ENCODE measurements at regions not wholly inside any gene's neighbourhood (a gene's known extent, or its start where the extent isn't known, plus 50 kb on each side); places are given as distances from the start of the nearest gene placed in this dataset.
"Not testable (repeated sequence)": the region's sequence is repeated elsewhere in the genome, so short reads cannot be mapped to it uniquely, and the experiment has no call there.

DNA sequence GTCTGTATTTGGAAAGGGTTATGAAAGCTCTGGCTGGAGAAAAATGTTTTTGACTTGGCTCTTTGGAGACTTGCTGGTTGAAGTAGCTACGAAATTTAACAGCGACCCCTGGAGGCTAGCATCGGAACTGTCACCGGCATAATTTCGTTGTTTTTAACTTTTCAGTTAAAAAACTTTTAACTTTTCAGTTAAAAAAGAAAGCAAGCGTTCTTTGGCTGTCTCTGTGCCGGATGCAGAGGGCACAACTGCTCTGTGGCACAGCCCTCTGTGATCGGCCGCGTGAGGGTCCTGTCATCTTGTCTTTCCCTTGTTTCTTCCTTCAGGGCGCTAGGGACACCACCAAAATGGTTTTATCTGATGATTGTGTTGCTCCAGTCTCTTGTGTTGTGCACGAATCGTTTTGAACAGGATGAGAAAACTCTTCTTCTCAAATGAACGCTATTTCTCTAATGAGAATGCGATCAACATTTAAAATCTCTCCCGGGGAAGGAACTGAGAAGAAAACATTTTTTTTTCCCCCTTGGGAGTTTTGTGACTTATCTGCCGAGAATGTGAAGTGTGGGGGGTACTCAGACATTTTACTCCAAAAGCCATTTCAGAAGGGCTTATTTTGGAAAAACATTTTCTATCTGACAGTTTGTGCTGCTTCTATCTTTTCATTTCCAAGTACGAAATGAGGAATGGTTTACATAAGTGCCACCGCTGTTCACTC is 57.1 kb downstream of the ADCYAP1 start:
- Histone ChIP-seq H3K4me3 (ENCODE audit: insufficient read depth, low read depth, low read length) (0 out of 2 replicates have a peak overlapping the region, but pooled peaks have one; percentile 16), H3K27me3 (ENCODE audit: control insufficient read depth, insufficient read depth, low read length) (no peaks in the 10 kb centered on the region), H3K36me3 (replicated peaks; ENCODE audit: control insufficient read depth, insufficient read depth, low read length) (no peaks in the 10 kb centered on the region)
- peak; percentile 24 for DNase-seq

- DNase-seq, result no peak
- H3K36me3 ChIP-seq (replicated peaks; ENCODE audit: control insufficient read depth, insufficient read depth, low read length), result no peaks in the 10 kb centered on the region
- no peak overlapping the region for H3K4me3 ChIP-seq (ENCODE audit: insufficient read depth, low read depth, low read length)
- H3K27me3 ChIP-seq (ENCODE audit: control insufficient read depth, insufficient read depth, low read length), result no peaks in the 10 kb centered on the region; the same call in 1 of the 2 replicates
Measured at GRCh38 chr18:963276-963675, 58.6 kb downstream of the ADCYAP1 start.

DNA sequence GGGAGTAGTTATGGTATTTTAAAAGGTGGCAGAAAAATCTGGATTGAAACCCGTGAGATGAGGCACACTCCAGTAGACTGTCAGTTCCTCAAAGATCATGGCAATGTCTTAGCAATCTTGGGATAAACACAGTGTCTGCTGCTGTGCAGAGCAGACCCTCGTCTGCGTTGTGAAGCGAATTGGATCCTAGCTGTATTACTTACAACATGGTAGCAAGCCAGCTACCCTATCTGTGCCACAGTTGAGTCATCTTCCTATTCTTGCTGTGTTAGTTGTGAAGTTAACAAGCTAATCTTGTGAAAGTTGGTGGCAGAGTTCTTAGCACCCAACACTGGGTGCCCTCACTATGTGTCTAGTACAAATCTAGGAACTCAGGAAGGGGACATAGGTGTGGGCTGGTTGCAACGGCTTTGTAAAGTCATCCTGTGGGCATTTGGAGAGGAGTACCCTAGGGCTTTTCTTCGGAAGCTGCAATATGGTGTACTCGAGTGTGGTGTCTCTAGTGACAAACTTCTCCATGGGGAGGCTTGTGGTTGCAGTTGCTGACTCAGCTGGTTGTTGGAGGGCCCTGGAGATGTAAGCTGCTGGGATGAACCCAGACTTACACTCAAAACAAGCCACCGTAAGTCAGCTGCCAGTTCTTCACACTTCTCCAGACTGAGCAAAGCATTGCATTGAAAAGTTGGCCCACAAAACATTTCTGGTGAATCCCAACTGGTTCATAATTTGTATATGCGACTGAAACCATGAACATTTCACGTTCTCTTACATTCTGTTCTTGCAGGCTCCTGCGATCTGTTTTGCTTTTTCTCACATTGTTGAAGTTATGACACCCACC is 61.5 kb downstream of the ADCYAP1 start:
- no peaks in the 10 kb centered on the region for H3K36me3 ChIP-seq (replicated peaks; ENCODE audit: control insufficient read depth, insufficient read depth, low read length)
- H3K4me3 ChIP-seq (ENCODE audit: insufficient read depth, low read depth, low read length), result no peak overlapping the region
- no peak for DNase-seq
- H3K27me3 ChIP-seq (ENCODE audit: control insufficient read depth, insufficient read depth, low read length), result no peaks in the 10 kb centered on the region; the same call in 1 of the 2 replicates

GRCh38 chr18:966759-967576 is 62.3 kb downstream of the ADCYAP1 start:
- no peak for DNase-seq
- Histone ChIP-seq H3K4me3 (ENCODE audit: insufficient read depth, low read depth, low read length) (no peak overlapping the region), H3K27me3 (ENCODE audit: control insufficient read depth, insufficient read depth, low read length) (no peaks in the 10 kb centered on the region; the same call in 1 of the 2 replicates), H3K36me3 (replicated peaks; ENCODE audit: control insufficient read depth, insufficient read depth, low read length) (no peaks in the 10 kb centered on the region)

DNA sequence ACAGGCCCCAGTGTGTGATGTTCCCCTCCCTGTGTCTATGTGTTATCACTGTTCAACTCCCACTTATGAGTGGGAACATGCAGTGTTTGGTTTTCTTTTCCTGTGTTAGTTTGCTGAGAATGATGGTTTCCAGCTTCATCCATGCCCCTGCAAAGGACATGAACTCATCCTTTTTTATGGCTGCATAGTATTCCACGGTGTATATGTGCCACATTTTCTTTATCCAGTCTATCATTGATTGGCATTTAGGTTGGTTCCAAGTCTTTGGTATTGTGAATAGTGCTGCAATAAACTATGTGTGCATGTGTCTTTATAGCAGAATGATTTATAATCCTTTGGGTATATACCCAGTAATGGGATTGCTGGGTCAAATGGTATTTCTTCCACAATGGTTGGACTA is 64.2 kb downstream of the ADCYAP1 start:
- not testable (repeated sequence) for DNase-seq; H3K27me3 ChIP-seq (ENCODE audit: control insufficient read depth, insufficient read depth, low read length)

GRCh38 chr18:969311-969710 is 64.6 kb downstream of the ADCYAP1 start:
- not testable (repeated sequence) for DNase-seq; H3K36me3 ChIP-seq (replicated peaks; ENCODE audit: control insufficient read depth, insufficient read depth, low read length); H3K4me3 ChIP-seq (ENCODE audit: insufficient read depth, low read depth, low read length); H3K27me3 ChIP-seq (ENCODE audit: control insufficient read depth, insufficient read depth, low read length)

More for the DNA sequence above, 64.2 kb downstream of the ADCYAP1 start:
- H3K4me3 ChIP-seq (ENCODE audit: insufficient read depth, low read depth, low read length); H3K36me3 ChIP-seq (replicated peaks; ENCODE audit: control insufficient read depth, insufficient read depth, low read length): not testable (repeated sequence)

DNA sequence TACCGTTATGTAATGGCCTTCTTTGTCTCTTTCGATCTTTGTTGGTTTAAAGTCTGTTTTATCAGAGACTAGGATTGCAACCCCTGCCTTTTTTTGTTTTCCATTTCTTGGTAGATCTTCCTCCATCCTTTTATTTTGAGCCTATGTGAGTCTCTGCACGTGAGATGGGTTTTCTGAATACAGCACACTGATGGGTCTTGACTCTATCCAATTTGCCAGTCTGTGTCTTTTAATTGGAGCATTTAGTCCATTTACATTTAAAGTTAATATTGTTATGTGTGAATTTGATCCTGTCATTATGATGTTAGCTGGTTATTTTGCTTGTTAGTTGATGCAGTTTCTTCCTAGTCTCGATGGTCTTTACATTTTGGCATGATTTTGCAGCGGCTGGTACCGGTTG is 69.9 kb downstream of the ADCYAP1 start:
- not testable (repeated sequence) for DNase-seq; H3K27me3 ChIP-seq (ENCODE audit: control insufficient read depth, insufficient read depth, low read length); H3K4me3 ChIP-seq (ENCODE audit: insufficient read depth, low read depth, low read length); H3K36me3 ChIP-seq (replicated peaks; ENCODE audit: control insufficient read depth, insufficient read depth, low read length)

- H3K36me3 ChIP-seq (replicated peaks; ENCODE audit: control insufficient read depth, insufficient read depth, low read length); DNase-seq; H3K27me3 ChIP-seq (ENCODE audit: control insufficient read depth, insufficient read depth, low read length): not testable (repeated sequence)
- peak overlapping the region; percentile 32 for H3K4me3 ChIP-seq (ENCODE audit: insufficient read depth, low read depth, low read length)
Measured at GRCh38 chr18:976393-977128, 71.9 kb downstream of the ADCYAP1 start.

DNA sequence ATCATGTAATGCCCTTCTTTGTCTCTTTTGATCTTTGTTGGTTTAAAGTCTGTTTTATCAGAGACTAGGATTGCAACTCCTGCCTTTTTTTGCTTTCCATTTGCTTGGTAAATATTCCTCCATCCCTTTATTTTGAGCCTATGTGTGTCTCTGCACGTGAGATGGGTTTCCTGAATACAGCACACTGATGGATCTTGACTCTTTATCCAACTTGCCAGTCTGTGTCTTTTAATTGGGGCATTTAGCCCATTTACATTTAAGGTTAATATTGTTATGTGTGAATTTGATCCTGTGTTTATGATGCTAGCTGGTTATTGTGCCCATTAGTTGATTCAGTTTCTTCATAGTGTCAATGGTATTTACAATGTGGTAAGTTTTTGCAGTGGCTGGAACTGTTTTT is 72.7 kb downstream of the ADCYAP1 start:
- H3K27me3 ChIP-seq (ENCODE audit: control insufficient read depth, insufficient read depth, low read length); H3K36me3 ChIP-seq (replicated peaks; ENCODE audit: control insufficient read depth, insufficient read depth, low read length); H3K4me3 ChIP-seq (ENCODE audit: insufficient read depth, low read depth, low read length); DNase-seq: not testable (repeated sequence)

- DNase-seq; H3K4me3 ChIP-seq (ENCODE audit: insufficient read depth, low read depth, low read length); H3K36me3 ChIP-seq (replicated peaks; ENCODE audit: control insufficient read depth, insufficient read depth, low read length); H3K27me3 ChIP-seq (ENCODE audit: control insufficient read depth, insufficient read depth, low read length): not testable (repeated sequence)
Measured at GRCh38 chr18:977732-978131, 73.1 kb downstream of the ADCYAP1 start.

- H3K36me3 ChIP-seq (replicated peaks; ENCODE audit: control insufficient read depth, insufficient read depth, low read length), result no peaks in the 10 kb centered on the region
- no peak for DNase-seq
- H3K4me3 ChIP-seq (ENCODE audit: insufficient read depth, low read depth, low read length), result no peak overlapping the region
- H3K27me3 ChIP-seq (ENCODE audit: control insufficient read depth, insufficient read depth, low read length), result no peaks in the 10 kb centered on the region
Measured at GRCh38 chr18:980586-980985, 75.9 kb downstream of the ADCYAP1 start.

- Histone ChIP-seq H3K36me3 (replicated peaks; ENCODE audit: control insufficient read depth, insufficient read depth, low read length) (no peaks in the 10 kb centered on the region), H3K27me3 (ENCODE audit: control insufficient read depth, insufficient read depth, low read length) (no peaks in the 10 kb centered on the region), H3K4me3 (ENCODE audit: insufficient read depth, low read depth, low read length) (no peak overlapping the region)
- DNase-seq, result no peak
Measured at GRCh38 chr18:984004-984403, 79.3 kb downstream of the ADCYAP1 start.

- peak; percentile 53 for DNase-seq
- Histone ChIP-seq H3K36me3 (replicated peaks; ENCODE audit: control insufficient read depth, insufficient read depth, low read length) (no peaks in the 10 kb centered on the region), H3K27me3 (ENCODE audit: control insufficient read depth, insufficient read depth, low read length) (no peaks in the 10 kb centered on the region), H3K4me3 (ENCODE audit: insufficient read depth, low read depth, low read length) (no peak overlapping the region)
Measured at GRCh38 chr18:985212-985661, 80.6 kb downstream of the ADCYAP1 start.

GRCh38 chr18:986051-986450 is 81.4 kb downstream of the ADCYAP1 start:
- Histone ChIP-seq H3K36me3 (replicated peaks; ENCODE audit: control insufficient read depth, insufficient read depth, low read length) (no peaks in the 10 kb centered on the region), H3K27me3 (ENCODE audit: control insufficient read depth, insufficient read depth, low read length) (no peaks in the 10 kb centered on the region), H3K4me3 (ENCODE audit: insufficient read depth, low read depth, low read length) (no peak overlapping the region)
- peak; percentile 22 for DNase-seq

All from H7 (cell line).